ENCODE measurements at regions not wholly inside any gene's neighbourhood (a gene's known extent, or its start where the extent isn't known, plus 50 kb on each side); places are given as distances from the start of the nearest gene placed in this dataset.
"Not testable (repeated sequence)": the region's sequence is repeated elsewhere in the genome, so short reads cannot be mapped to it uniquely, and the experiment has no call there.

- DNase-seq, result no peak
Observed at GRCh38 chr3:137463131-137463530, 301.0 kb upstream of the SOX14 start.

- no peak for DNase-seq
Observed at GRCh38 chr3:137464341-137464740, 299.8 kb upstream of the SOX14 start.

GRCh38 chr3:137468446-137468845 is 295.7 kb upstream of the SOX14 start:
- no peak for DNase-seq

- no peak for DNase-seq
Observed at GRCh38 chr3:137469263-137469662, 294.9 kb upstream of the SOX14 start.

GRCh38 chr3:137471130-137471529 is 293.0 kb upstream of the SOX14 start:
- no peak for DNase-seq

GRCh38 chr3:137471558-137472204 is 292.4 kb upstream of the SOX14 start:
- no peak for DNase-seq

GRCh38 chr3:137477614-137478013 is 286.5 kb upstream of the SOX14 start:
- no peak for DNase-seq

- DNase-seq, result no peak
Observed at GRCh38 chr3:137509354-137510045, 254.6 kb upstream of the SOX14 start.

GRCh38 chr3:137511655-137512054 is 252.5 kb upstream of the SOX14 start:
- DNase-seq, result no peak

GRCh38 chr3:137514853-137515252 is 249.3 kb upstream of the SOX14 start:
- no peak for DNase-seq

GRCh38 chr3:137519602-137520001 is 244.5 kb upstream of the SOX14 start:
- DNase-seq, result no peak

- no peak for DNase-seq
Observed at GRCh38 chr3:137524751-137525150, 239.4 kb upstream of the SOX14 start.

GRCh38 chr3:137525471-137525870 is 238.6 kb upstream of the SOX14 start:
- no peak for DNase-seq

- no peak for DNase-seq
Observed at GRCh38 chr3:137542049-137542448, 222.1 kb upstream of the SOX14 start.

GRCh38 chr3:137554242-137554641 is 209.9 kb upstream of the SOX14 start:
- DNase-seq, result no peak

GRCh38 chr3:137568880-137569279 is 195.2 kb upstream of the SOX14 start:
- no peak for DNase-seq

GRCh38 chr3:137572931-137573330 is 191.2 kb upstream of the SOX14 start:
- DNase-seq, result no peak

GRCh38 chr3:137582484-137582883 is 181.6 kb upstream of the SOX14 start:
- DNase-seq, result no peak

GRCh38 chr3:137583256-137583655 is 180.9 kb upstream of the SOX14 start:
- no peak for DNase-seq

- DNase-seq, result no peak
Observed at GRCh38 chr3:137588871-137589270, 175.2 kb upstream of the SOX14 start.

GRCh38 chr3:137595415-137595814 is 168.7 kb upstream of the SOX14 start:
- DNase-seq, result not testable (repeated sequence)

GRCh38 chr3:137610723-137611122 is 153.4 kb upstream of the SOX14 start:
- DNase-seq, result no peak

- no peak for DNase-seq
Observed at GRCh38 chr3:137612291-137612690, 151.8 kb upstream of the SOX14 start.

- DNase-seq, result no peak
Observed at GRCh38 chr3:137615659-137616418, 148.3 kb upstream of the SOX14 start.
